Ishikawa (cell line): ENCODE measurements at regions not wholly inside any gene's neighbourhood (a gene's known extent, or its start where the extent isn't known, plus 50 kb on each side); places are given as distances from the start of the nearest gene placed in this dataset.

Experiments
- EP300 ChIP-seq: IDR thresholded peaks from 2 replicates; pipeline ENCODE4 v1.6.1; 2012; ENCODE audit warnings: borderline replicate concordance
- MAX ChIP-seq: IDR thresholded peaks from 2 replicates; pipeline ENCODE4 v1.6.1; 2012
- RAD21 ChIP-seq: IDR thresholded peaks from 2 replicates; pipeline ENCODE4 v1.6.1; 2012; ENCODE audit warnings: low read depth
- REST ChIP-seq: IDR thresholded peaks from 2 replicates; pipeline ENCODE4 v1.6.1; 2012; ENCODE audit warnings: low read depth, mild to moderate bottlenecking
- TAF1 ChIP-seq: IDR thresholded peaks from 2 replicates; pipeline ENCODE4 v1.6.1; 2012; ENCODE audit warnings: low read depth, mild to moderate bottlenecking
- TCF12 ChIP-seq: IDR thresholded peaks from 2 replicates; pipeline ENCODE4 v1.6.1; 2012; ENCODE audit warnings: low read depth
- TEAD4 ChIP-seq: IDR thresholded peaks from 2 replicates; pipeline ENCODE4 v1.6.1; 2012
- USF1 ChIP-seq: IDR thresholded peaks from 2 replicates; pipeline ENCODE4 v1.6.1; 2012

- TF ChIP-seq REST (no peak), TCF12 (no peak), EP300 (no peak), TAF1 (no peak), TEAD4 (no peak), MAX (no peak), RAD21 (no peak), USF1 (no peak)
Measured at GRCh38 chr18:56332371-56332770, 306.0 kb downstream of the TXNL1 start.
